ENCODE measurements at regions not wholly inside any gene's neighbourhood (a gene's known extent, or its start where the extent isn't known, plus 50 kb on each side); places are given as distances from the start of the nearest gene placed in this dataset.
A peak's percentile ranks its signal among the peaks of the same experiment; 100 is the strongest.
"Not testable (repeated sequence)": the region's sequence is repeated elsewhere in the genome, so short reads cannot be mapped to it uniquely, and the experiment has no call there.

- DNase-seq: no peak
Observed at GRCh38 chr18:39453356-39453755, 1887.8 kb upstream of the CELF4 start.

- no peak for DNase-seq
Observed at GRCh38 chr18:39450958-39451357, 1885.4 kb upstream of the CELF4 start.

- no peak for DNase-seq
Observed at GRCh38 chr18:39449566-39449965, 1884.0 kb upstream of the CELF4 start.

GRCh38 chr18:39448942-39449341 is 1883.3 kb upstream of the CELF4 start:
- no peak for DNase-seq

- DNase-seq: not testable (repeated sequence)
Observed at GRCh38 chr18:39444957-39445356, 1879.4 kb upstream of the CELF4 start.

- no peak for DNase-seq
Observed at GRCh38 chr18:39441648-39442047, 1876.0 kb upstream of the CELF4 start.

- DNase-seq: no peak
Observed at GRCh38 chr18:39435996-39436395, 1870.4 kb upstream of the CELF4 start.

- DNase-seq: no peak
Observed at GRCh38 chr18:39435209-39435608, 1869.6 kb upstream of the CELF4 start.

GRCh38 chr18:39434223-39434920 is 1868.8 kb upstream of the CELF4 start:
- no peak for DNase-seq

GRCh38 chr18:39425172-39425850 is 1859.7 kb upstream of the CELF4 start:
- DNase-seq: no peak

- DNase-seq: no peak
Observed at GRCh38 chr18:39424261-39424660, 1858.7 kb upstream of the CELF4 start.

- no peak for DNase-seq
Observed at GRCh38 chr18:39421276-39421675, 1855.7 kb upstream of the CELF4 start.

- no peak for DNase-seq
Observed at GRCh38 chr18:39419315-39419714, 1853.7 kb upstream of the CELF4 start.

- no peak for DNase-seq
Observed at GRCh38 chr18:39415471-39415870, 1849.9 kb upstream of the CELF4 start.

GRCh38 chr18:39414009-39414700 is 1848.6 kb upstream of the CELF4 start:
- peak; percentile 11 for DNase-seq

- no peak for DNase-seq
Observed at GRCh38 chr18:39406941-39407340, 1841.3 kb upstream of the CELF4 start.

- no peak for DNase-seq
Observed at GRCh38 chr18:39403121-39403520, 1837.5 kb upstream of the CELF4 start.

GRCh38 chr18:39399662-39400061 is 1834.1 kb upstream of the CELF4 start:
- no peak for DNase-seq

GRCh38 chr18:39396168-39396567 is 1830.6 kb upstream of the CELF4 start:
- DNase-seq: no peak

- DNase-seq: no peak
Observed at GRCh38 chr18:39389800-39390379, 1824.3 kb upstream of the CELF4 start.

- no peak for DNase-seq
Observed at GRCh38 chr18:39380866-39381265, 1815.3 kb upstream of the CELF4 start.

- DNase-seq: no peak
Observed at GRCh38 chr18:39380186-39380725, 1814.7 kb upstream of the CELF4 start.

- DNase-seq: peak; percentile 44
Observed at GRCh38 chr18:39375066-39375465, 1809.5 kb upstream of the CELF4 start.

Measured in fibroblast of skin of right quadriceps (primary cell).